Prostate gland (tissue), 2 donors: ENCODE measurements at regions not wholly inside any gene's neighbourhood (a gene's known extent, or its start where the extent isn't known, plus 50 kb on each side); places are given as distances from the start of the nearest gene placed in this dataset.

ENCODE experiments used
- CTCF ChIP-seq, 4 experiments: fragments of 200-600 bp in 2 of 4; fragments of 450-650 bp in 2 of 4; sonication (generic) in 2 of 4; IDR thresholded peaks; 1 replicate in 3 of 4; 2 replicates in 1 of 4; pipeline ENCODE4 v1.5.1; 2016 to 2019; ENCODE audit warnings: antibody characterized with exemption in 4 of 4, mild to moderate bottlenecking in 2 of 4, moderate library complexity in 2 of 4
- POLR2A ChIP-seq: fragments of 450-650 bp; IDR thresholded peaks from one replicate; pipeline ENCODE4 v1.6.1; 2016; ENCODE audit warnings: antibody characterized with exemption, mild to moderate bottlenecking
- POLR2AphosphoS5 ChIP-seq: sonication (generic); formaldehyde crosslinking; IDR thresholded peaks from one replicate; pipeline ENCODE4 v1.6.1; 2017; ENCODE audit warnings: antibody characterized with exemption

GRCh38 chr14:47899685-47900084, 224.3 kb upstream of the MDGA2 start:
- no peak for TF ChIP-seq CTCF (IDR thresholded peaks at IDR 0.05)
- TF ChIP-seq POLR2A = no peak
- TF ChIP-seq POLR2AphosphoS5 = no peak
